ENCODE measurements at regions not wholly inside any gene's neighbourhood (a gene's known extent, or its start where the extent isn't known, plus 50 kb on each side); places are given as distances from the start of the nearest gene placed in this dataset.

DNA sequence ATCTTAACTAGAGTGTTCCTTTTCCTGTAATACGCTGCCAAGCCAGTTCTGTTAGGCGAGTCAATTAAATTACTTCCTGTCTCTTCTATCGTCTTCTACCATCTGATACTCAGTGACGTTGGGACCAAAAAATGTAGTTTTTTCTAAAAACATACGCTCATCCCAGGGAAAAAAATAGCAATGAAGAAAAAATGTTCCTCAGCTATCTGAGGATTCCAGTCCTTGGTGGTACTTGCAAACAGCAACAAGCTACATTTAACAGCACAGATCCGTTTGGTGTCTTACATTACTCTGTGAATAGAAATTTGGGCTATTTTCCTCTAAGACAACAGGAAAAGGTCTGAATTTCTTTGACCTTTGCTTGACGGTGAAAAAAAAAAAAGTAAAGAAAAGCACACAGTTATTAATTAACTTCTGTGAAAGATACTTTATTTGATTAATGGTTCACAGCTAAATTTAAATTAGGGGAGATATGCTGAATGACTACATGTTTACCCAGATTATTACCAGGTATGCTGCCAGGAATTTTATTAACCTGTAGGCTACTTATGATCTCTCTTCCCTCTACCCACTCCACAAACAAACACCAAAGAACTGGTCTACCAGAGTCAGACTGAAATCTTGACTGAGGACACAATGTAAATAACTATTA, 254.4 kb upstream of the ZPLD1 start:
- peak; percentile 93 for DNase-seq (ENCODE audit: low spot score)

DNA sequence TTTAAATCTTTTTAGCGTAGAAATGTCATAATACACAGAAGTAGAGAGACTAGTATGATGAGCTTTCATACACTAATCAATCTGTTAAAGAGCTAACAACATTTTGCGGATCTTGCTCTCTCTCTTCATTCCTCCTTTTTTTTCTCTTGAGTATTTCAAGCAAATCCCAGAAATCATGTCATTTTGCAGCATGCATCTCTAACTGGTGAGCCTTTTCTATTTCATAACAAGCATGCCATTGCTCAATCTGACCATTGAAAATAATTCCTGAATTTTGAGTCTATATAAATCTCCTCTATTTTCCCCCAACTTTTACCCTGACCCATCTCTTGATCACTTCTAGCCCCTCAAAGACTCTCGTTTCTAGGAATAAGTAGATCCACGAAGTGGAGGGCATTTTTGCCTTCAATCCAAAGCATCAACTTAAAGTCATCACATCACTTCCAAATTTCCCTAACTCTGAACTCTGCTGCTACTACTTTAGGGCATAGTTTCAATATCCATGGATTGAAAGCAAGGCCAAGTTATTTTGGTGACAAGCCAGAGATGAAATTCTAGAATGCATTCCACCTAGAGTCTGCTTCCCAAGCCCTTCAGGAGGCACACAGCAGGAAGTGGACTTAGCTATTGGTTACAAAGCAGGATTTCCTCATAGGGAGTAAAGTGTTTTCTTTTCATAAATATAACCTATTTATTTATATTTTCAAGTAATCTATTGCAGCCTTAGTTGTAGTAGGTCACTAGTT, 253.5 kb upstream of the ZPLD1 start:
- peak; percentile 71 for DNase-seq (ENCODE audit: low spot score)

DNA sequence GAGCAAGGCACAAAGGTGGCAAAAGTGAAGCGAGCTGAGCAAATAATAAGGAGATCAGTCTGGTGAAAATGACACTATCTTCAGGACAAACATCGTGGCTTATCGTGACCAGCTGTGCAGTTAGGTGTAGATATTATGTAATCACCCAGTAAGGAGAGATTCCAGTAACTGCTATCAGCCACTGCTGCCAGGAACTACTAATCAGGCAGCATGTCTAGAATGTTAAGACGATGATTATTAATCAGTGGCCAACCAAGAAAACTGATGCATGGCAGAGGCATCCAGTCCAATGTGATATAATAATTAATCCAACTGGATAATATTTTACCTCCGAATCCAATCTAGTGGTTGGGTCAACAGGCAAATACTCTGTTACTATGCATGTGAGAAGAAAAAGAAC, 252.7 kb upstream of the ZPLD1 start:
- peak; percentile 82 for DNase-seq (ENCODE audit: low spot score)

DNA sequence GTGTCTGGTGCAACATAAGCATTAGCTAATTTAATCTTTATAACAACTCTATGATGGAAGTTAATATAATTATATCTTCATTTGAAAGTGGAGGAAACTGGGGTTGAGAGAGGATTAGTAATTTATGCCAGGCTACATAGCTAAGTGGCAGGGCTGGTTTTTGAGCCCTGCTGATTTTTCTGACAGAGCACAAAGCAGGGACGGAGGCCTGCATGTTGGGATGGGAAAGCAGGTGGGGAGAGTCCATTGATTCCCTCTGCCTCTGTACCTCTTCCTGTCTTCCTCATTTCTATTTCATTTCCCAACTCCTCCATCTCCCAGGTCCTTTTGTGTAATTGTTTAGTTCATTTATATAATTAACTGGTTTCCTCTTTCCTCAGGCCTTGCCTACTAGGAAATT, 251.6 kb upstream of the ZPLD1 start:
- no peak for DNase-seq (ENCODE audit: low spot score)

DNA sequence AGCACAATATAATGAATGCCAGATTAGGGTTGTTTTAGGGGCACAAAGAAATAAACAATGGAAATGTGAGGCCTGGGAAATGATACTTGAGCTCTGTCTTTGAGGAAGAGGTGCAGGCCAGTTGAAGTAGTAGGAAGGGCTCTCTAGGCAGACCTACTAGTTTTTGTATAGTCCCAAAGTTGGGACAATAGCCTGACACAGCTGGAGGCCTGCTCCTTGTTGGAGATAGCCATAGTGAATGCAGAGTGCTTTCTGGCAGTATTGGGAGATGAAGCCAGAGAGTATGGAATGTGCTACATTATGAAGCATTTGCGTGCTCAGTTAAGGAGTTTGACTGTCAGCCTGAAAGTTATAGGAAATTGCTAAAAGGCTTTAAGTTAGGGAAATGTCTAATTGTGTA, 251.2 kb upstream of the ZPLD1 start:
- no peak for DNase-seq (ENCODE audit: low spot score)

DNA sequence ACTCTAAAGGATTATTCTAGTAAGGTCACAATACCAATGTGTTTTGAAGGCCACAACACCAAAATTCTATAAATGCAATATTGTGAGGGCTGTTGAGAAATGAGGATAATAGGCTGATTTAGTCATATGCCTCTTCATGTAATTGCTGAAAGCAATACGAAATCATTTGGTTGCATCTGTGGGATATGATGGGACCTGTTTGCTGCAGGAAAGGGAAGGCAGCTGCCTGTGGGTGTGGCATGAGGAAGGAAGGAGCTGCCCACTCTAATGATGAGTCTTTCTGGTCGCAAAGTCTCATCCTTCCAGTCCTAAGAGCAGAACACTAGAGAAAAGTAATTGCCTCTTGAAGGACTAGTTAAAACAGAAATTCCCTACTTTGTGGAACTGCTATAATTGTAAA, 245.3 kb upstream of the ZPLD1 start:
- no peak for DNase-seq (ENCODE audit: low spot score)

DNA sequence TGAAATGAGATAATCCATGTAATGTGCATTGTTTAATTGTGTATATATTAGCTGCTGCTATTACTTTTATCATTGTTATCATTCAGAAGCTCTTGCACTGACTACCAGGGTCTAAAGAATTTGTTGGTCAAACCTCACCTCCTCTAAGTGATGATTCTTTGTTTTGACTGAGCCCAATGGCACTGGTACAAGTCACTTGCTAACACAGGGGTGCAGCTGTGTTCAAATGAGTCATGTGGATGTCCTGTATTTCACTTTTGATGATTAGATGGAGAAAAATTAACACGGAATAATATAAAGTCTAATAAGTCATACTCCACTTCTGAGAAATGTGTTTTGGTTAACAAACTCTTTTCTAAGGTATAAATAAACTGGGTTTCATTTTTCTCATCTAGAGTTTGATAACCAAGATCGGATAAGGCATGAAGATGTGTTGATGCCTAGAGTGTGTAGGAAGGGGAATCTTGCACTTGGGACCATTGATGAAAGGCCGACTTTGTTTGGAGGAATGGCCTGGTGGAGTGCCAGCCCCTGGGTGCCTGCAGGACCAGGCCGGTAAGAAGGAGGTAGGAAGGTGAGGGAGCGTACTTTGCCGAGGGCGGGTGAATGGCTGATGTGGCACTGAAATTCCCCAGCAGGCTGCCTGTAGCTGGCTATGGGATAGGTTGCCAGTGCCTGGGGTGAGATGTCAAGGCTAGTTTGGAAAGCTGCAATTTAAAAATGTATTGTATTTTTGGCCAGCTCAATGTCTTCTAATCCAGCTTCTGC, 244.7 kb upstream of the ZPLD1 start:
- DNase-seq (ENCODE audit: low spot score): no peak

DNA sequence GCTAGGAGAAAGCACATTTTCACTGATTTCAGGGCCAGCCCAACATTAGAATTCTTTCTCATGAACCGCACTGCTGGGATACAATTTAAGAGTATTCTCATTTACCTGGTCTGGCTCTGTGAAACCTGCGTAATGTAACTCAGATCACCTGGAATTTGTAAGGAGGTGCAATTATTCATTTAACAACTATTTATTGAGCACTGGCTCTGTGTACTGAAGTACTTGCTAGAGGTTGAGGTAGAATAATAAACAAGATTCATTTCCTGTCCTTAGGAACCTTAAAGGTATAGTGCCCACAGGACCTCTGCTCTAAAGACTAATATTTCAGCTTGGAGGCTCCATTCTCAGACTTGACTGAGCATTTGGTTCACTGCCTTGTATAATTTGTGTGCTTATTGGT, 242.2 kb upstream of the ZPLD1 start:
- peak; percentile 76 for DNase-seq (ENCODE audit: low spot score)

DNA sequence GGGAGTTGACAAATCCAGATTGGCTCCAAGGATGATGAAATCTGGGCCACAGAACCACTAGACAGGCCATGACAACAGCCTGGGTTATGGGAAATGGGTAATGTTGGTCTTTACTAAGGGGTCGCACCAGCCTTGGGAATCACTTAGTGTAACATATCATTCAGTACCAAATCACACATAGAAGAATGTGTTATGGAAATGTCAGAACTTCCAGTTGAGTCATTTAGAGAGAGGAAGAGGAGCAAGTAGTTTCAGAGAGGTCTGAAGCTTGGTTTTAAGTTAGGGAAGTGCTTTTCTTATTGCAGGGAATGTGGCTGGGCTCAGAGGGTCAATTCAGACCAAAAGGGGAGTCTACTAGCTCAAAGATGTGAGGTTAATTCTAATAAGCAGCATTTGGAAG, 241.6 kb upstream of the ZPLD1 start:
- DNase-seq (ENCODE audit: low spot score): no peak

DNA sequence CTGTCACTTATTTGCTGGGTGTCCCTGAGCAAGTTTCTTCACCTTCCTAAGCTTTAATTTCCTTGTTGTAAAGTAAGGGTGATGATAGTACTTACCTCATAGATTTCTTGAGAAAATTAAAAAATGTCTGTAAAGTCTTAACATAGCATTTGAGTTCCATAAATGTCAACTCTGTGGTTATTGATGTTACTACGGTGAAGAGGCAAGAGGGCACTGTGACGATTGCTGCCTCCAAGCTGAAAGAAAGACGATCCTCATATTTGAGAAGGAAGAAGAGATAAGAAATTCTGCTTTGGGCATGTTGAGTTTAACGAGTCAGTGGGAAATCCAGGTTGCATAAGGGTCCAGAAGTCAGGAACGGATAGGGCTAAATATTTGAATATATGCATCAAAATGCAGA, 240.8 kb upstream of the ZPLD1 start:
- peak; percentile 52 for DNase-seq (ENCODE audit: low spot score)

DNA sequence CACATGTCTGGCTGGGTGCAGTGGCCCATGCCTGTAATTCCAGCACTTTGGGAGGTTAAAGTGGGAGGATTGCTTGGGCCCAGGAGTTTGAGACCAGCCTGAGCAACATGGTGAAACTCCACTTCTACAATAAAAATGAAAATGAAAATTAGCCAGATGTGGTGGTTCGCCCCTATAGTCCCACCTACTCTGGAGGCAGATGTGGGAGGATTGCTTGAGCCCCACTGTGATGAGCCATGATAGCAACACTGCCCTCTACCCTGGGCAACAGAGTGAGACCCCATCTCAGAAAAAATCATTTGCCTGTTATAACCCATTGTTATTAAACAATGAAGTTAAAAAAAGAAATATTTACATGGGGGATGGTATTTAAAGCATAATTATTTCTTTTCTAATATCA, 240.1 kb upstream of the ZPLD1 start:
- DNase-seq (ENCODE audit: low spot score): no peak

DNA sequence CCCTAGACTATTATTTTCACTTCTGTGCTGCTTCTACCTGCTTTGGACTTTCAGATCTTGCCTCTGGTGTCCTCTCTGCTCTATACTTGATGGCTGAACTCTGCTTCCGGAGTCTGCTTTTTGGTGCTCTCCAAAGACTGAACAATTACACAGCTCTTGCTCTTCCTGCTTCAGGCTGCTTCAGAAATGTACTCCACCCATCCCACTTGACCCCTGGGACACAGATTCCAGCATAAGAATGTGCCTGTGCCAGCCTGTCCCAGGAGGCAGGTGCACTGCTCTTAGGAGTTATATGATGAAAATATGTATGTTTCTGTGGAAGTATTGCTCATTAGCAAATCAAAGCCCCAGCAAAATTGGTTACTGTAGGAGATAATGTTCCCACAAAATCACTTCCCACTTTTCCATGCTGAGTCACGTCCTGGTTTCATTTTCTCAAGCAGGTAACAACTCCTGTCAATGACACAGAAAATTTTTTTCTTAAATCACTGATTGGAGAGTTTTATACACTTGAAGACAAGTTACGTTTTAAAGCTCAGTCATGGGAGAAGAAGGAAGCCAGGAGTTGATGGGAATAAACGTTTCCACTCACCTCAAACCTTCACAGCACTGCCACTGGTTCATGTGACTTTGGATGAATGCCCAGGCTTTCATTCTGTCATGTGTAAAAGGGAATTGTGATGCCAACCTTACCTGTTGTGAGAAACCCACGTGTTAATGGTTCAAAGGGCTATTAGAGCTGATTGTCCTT, 239.4 kb upstream of the ZPLD1 start:
- DNase-seq (ENCODE audit: low spot score): peak; percentile 95

DNA sequence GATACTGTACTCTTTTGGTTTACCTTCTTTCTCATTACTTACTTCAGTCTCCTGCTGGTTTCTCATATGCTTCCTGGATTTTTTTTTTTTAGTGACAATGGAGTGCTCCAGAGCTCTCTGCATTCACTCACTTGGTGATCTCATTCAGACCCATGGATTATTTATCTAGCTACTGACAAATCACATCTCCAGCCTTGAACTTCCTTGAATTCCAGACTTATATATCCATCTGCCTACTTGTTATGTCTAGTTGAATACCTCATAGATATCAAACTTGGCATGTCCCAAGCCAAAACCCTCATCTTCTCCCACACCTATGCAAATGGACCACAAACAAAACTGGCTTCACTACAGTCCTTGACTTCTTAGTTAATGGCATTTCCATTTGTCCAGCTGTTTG, 234.7 kb upstream of the ZPLD1 start:
- DNase-seq (ENCODE audit: low spot score): no peak

DNA sequence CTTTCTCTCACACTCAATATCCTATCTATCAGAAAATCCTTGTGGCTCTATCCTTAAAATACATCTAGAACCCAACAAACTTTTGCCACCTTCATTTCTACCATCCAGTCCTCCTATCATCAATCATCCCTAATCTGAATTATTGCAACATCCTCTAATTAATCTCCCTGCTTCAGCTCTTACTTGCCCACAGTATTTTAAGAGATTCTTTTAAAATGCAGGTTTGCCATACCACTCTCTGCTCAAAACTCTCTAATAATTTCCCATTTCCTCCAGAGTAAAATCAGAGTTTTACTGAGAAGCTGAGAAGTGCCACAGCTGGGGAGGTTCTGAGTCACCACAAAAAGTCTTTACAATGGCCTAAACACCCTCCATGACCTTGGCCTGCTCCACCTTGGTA, 234.3 kb upstream of the ZPLD1 start:
- no peak for DNase-seq (ENCODE audit: low spot score)

DNA sequence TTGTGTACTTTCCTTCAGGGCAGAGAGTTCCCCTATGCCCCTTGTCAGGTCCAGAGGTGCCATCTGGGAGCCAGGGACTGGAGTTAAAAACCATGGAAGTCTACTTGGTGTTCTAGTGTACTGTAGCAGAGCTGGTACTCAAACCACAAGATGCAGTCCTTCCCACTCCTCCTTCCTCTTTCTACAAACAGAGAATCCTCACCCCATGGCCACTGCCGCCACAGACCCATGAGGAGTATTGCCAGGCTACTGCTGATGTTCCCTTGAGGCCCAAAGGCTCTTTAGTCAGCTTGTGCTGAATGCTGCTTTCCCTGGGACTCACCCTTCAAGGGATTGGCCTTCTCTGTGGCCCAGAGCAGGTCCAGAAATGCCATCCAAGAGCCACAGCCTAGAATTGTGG, 229.2 kb upstream of the ZPLD1 start:
- no peak for DNase-seq (ENCODE audit: low spot score)

DNA sequence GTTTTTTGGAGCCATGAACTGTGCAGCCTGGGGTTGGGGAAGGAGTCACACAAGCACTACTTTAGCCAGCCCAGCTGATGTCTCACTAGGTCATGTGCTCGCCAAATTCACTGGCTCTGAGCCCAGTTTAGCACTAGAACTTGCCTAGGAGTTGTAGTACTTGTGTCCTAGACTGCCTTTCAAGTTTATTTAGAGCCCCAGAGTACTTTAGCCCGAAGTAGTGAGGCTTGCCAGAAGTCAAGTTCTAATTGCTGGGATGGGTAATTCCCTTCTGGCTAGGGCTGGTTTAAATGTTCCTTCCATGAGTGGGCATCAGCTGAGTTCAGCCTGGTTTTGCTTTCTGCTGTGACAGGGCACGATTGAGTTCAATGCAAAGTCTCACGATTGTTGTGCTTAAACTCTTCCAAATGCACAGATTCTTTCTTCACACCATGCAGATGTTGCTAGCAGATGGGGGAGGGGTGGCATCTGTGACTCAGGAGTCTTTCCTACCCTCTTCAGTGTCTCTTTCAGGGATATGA, 228.2 kb upstream of the ZPLD1 start:
- DNase-seq (ENCODE audit: low spot score): peak; percentile 30

DNA sequence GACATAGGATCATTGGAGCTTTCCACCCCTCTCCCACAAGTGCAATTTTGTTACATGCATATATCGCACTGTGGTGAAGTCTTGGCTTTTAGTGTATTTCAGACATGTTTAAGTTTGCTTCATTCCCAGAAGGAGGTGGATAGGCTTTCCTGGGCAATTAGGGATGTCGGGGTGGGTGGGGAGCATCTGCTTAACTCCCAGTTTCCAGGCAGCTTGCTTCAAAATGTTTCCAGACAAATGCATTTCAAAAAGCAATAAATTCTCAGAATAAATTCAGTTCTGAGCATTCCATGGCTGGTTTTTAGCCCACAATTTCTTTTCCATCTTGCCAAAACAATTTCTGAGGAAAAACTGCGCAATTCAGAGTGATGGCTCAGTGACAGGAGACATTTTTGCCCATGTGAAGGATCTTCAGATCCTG, 227.7 kb upstream of the ZPLD1 start:
- DNase-seq (ENCODE audit: low spot score): no peak

DNA sequence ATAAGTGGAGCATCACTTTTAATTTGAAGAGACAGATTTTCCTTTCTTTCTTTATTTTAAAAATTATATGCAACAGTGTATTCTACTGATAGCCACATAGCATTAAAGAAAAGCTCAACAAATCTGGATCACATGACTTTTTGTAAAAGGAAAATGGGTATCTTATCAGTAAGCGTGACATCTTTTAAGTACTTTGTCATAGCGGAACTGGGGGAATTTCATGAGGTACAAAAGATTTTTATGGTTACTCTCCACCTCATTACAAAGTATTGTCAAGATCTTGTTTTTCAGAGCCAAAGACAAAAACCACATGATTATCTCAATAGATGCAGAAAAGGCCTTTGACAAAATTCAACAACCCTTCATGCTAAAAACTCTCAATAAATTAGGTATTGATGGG, 219.6 kb upstream of the ZPLD1 start:
- no peak for DNase-seq (ENCODE audit: low spot score)

DNA sequence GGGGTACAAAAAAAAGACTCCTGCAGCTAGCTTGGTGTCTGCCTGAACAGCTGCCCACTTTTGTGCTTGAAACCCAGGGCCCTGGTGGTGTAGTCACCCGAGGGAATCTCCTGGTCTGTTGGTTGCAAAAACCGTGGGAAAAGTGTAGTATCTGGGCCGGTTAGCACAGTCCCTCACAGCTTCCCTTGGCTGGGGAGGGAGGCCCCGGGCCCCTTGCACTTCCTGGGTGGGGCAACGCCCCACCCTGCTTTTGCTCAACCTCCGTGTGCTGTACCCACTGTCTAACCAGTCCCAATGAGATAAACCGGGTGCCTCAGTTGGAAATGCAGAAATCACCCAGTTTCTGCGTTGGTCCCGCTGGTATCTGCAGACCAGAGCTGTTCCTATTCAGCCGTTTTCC, 211.7 kb upstream of the ZPLD1 start:
- no peak for DNase-seq (ENCODE audit: low spot score)

DNA sequence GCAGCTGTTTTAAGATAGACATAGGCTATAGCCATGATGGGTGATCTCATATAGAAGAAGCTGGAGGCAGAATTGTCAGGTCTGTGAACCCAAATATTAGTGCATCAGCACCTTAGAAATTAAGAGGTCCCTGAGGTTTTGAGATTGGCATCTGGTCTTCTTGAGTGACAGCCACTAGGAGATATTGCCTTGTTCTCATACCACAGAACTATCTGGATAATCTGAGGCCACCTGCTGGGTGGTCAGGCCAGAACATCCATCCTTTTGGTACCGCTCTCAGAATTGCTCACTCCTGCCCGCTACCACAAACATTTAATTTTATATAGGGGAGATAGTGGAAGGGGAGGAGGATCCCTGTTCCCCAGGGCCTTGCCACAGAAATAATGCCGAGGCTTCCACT, 210.6 kb upstream of the ZPLD1 start:
- DNase-seq (ENCODE audit: low spot score): peak; percentile 86

DNA sequence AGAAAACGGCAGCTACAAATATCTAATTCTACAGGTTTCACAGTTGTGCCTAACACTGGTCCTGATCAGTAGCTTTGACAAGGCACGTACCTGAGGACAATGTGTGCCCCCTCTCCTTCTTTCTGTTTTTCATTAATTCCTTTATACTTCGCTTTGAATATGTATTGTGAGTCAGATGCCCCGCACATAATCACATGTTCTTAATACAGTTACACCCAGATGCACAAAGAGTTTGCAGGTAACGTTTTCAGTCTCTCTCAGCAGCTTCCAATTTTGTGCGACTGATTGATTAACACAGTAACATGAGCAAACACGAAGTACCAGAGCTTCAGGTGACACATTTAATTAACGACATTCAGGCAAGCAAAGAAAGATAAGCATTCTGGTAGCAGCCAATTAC, 209.8 kb upstream of the ZPLD1 start:
- DNase-seq (ENCODE audit: low spot score): no peak

All from HT-29 (cell line).